GM10248 (cell line): ENCODE measurements at regions not wholly inside any gene's neighbourhood (a gene's known extent, or its start where the extent isn't known, plus 50 kb on each side); places are given as distances from the start of the nearest gene placed in this dataset.

Experiments
- CTCF ChIA-PET: fragments of 300-600 bp; sonication (Branson Sonifier 250); formaldehyde crosslinking; extraction: SDS; loops from one replicate; lab custom pipeline; 2021; ENCODE audit warnings: antibody characterized with exemption; lab: Yijun Ruan, JAX
- POLR2A ChIA-PET: fragments of 350-650 bp; sonication (Branson Sonifier 250); formaldehyde crosslinking; extraction: SDS; loops from one replicate; lab custom pipeline; 2020; ENCODE audit warnings: antibody characterized with exemption; lab: Yijun Ruan, JAX
- DNase-seq: peaks from one replicate; pipeline ENCODE4 v3.0.0; 2012; ENCODE audit errors: extremely low spot score
- CTCF ChIP-seq: IDR thresholded peaks from 2 replicates; pipeline ENCODE4 v1.5.1; 2012; ENCODE audit warnings: mild to moderate bottlenecking, low read depth; ENCODE audit errors: extremely low read depth, missing control alignments, control extremely low read depth

- POLR2A ChIA-PET, result no interaction called here
- CTCF ChIA-PET, result no interaction called here
- no peak for DNase-seq
- no peak for TF ChIP-seq CTCF
These were observed 1069.8 kb downstream of the ADGRL3 start for GRCh38 chr4:62269918-62270317.

- ChIA-PET POLR2A (no interaction called here), CTCF (interaction anchor here (0.7 to 1.2 kb wide), 3 partner anchors 10 to 15 kb away, joined by 3 to 4 read pairs (median 3); no protein-coding TSS in a partner anchor)
- DNase-seq, result no peak
- no peak for TF ChIP-seq CTCF
These were observed 1063.3 kb downstream of the ADGRL3 start for GRCh38 chr4:62263454-62263853.

GRCh38 chr4:62262676-62263075 is 1062.5 kb downstream of the ADGRL3 start:
- ChIA-PET POLR2A (no interaction called here), CTCF (no interaction called here)
- no peak for TF ChIP-seq CTCF
- no peak for DNase-seq

GRCh38 chr4:62260254-62260653 is 1060.1 kb downstream of the ADGRL3 start:
- POLR2A ChIA-PET, result no interaction called here
- CTCF ChIA-PET, result no interaction called here
- DNase-seq, result no peak
- TF ChIP-seq CTCF, result no peak

- CTCF ChIA-PET, result no interaction called here
- POLR2A ChIA-PET, result no interaction called here
- no peak for TF ChIP-seq CTCF
- no peak for DNase-seq
These were observed 1056.4 kb downstream of the ADGRL3 start for GRCh38 chr4:62256479-62256878.

GRCh38 chr4:62252728-62253127 is 1052.6 kb downstream of the ADGRL3 start:
- no peak for TF ChIP-seq CTCF
- CTCF ChIA-PET, result no interaction called here
- POLR2A ChIA-PET, result no interaction called here
- DNase-seq, result no peak

- ChIA-PET POLR2A (no interaction called here), CTCF (interaction anchor here (0.9 kb wide), 1 partner anchor 26 kb away, joined by 3 read pairs; no protein-coding TSS in a partner anchor)
- no peak for TF ChIP-seq CTCF
- no peak for DNase-seq
These were observed 1050.0 kb downstream of the ADGRL3 start for GRCh38 chr4:62250100-62250499.
